Retinal pigment epithelial cell (primary cell): ENCODE measurements at regions not wholly inside any gene's neighbourhood (a gene's known extent, or its start where the extent isn't known, plus 50 kb on each side); places are given as distances from the start of the nearest gene placed in this dataset.
"Not testable (repeated sequence)": the region's sequence is repeated elsewhere in the genome, so short reads cannot be mapped to it uniquely, and the experiment has no call there.

Experiments
- DNase-seq: peaks from one replicate; pipeline ENCODE4 v3.0.0-alpha.2; 2010; ENCODE audit warnings: low read depth
- H3K4me3 ChIP-seq: 2 replicates; pipeline ENCODE4 v1.5.1; 2011; ENCODE audit warnings: mild to moderate bottlenecking, low read length, control low read depth, moderate library complexity
- TF ChIP-seq, protein P1 (sequence below): conservative IDR thresholded peaks from 2 replicates; pipeline ENCODE4 v1.5.1; 2011; ENCODE audit warnings: low read depth, low read length, control low read depth, inconsistent platforms

- not testable (repeated sequence) for DNase-seq, H3K4me3 ChIP-seq
These were observed 68.7 kb downstream of the PRKAB2 start for GRCh38 chr1:147103416-147104155.

DNA sequence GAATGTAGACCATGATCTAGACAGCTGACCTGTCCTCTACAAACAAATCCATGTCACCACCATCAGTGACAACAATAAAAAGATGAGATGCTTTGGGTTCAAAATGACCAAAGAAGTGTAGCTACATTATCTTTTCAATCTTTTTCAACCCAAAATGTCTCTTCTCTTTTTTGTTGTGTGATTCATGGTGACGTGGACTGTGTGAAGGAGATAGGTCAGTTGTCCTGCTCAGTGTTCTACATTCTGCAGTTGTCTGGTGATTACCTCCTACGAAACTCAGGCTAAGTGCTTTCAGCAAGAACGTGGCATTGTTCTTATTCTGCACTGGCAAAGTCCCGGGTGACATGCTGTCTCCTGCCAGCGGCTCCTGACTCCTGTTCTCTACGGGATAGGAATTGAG, 73.1 kb downstream of the PRKAB2 start:
- TF ChIP-seq, protein P1, sequence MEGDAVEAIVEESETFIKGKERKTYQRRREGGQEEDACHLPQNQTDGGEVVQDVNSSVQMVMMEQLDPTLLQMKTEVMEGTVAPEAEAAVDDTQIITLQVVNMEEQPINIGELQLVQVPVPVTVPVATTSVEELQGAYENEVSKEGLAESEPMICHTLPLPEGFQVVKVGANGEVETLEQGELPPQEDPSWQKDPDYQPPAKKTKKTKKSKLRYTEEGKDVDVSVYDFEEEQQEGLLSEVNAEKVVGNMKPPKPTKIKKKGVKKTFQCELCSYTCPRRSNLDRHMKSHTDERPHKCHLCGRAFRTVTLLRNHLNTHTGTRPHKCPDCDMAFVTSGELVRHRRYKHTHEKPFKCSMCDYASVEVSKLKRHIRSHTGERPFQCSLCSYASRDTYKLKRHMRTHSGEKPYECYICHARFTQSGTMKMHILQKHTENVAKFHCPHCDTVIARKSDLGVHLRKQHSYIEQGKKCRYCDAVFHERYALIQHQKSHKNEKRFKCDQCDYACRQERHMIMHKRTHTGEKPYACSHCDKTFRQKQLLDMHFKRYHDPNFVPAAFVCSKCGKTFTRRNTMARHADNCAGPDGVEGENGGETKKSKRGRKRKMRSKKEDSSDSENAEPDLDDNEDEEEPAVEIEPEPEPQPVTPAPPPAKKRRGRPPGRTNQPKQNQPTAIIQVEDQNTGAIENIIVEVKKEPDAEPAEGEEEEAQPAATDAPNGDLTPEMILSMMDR, result no peak
- DNase-seq, result no peak
- H3K4me3 ChIP-seq, result no peak overlapping the region

DNA sequence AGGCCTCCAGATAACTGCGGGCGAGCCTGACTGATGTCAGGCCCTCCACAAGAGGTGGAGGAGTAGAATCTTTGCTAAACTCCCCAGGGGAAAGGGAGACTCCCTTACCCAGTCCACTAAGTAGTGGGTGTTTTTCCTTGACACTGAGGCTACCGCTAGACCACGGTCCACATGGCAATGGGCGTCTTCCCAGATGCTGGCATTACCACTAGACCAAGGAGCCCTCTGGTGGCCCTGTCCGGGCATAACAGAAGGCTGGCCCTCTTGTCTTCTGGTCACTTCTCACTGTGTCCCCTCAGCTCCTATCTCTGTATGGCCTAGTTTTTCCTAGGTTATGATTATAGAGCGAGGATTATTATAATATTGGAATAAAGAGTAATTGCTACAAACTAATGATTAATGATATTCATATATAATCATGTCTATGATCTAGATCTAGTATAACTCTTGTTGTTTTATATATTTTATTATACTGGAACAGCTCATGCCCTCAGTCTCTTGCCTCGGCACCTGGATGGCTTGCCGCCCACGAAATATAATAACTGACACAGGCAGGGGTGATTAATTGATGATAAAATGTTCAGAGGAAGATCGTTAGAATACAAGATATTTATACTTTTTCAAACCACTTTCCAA, 73.8 kb downstream of the PRKAB2 start:
- H3K4me3 ChIP-seq, DNase-seq: not testable (repeated sequence)
- TF ChIP-seq, protein P1, result peak; percentile 45

GRCh38 chr1:147095691-147096090, 76.6 kb downstream of the PRKAB2 start:
- TF ChIP-seq, protein P1, result no peak
- no peak for DNase-seq
- no peak overlapping the region for H3K4me3 ChIP-seq

DNA sequence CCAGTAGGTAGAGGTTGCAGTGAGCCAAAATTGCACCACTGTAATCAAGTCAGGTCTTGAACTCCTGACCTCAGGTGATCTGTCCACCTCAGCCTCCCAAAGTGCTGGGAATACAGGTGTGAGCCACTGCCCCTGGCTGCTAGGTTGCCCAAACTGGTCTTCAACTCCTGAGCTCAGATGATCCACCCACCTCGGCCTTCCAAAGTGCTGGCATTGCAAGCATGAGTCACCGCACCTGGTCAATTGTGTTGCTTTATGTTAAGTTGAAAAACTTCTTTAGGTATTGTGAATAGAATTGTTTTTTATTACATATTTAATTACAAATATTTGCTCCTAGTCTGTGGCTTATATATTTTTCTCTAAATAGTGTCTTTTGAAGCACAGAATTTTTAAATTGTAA, 80.5 kb downstream of the PRKAB2 start:
- no peak for DNase-seq
- H3K4me3 ChIP-seq, result no peak overlapping the region
- TF ChIP-seq, protein P1, result no peak

- H3K4me3 ChIP-seq, result no peak overlapping the region
- DNase-seq, result no peak
- TF ChIP-seq, protein P1, result no peak
These were observed 82.8 kb downstream of the PRKAB2 start for GRCh38 chr1:147089457-147089856.

DNA sequence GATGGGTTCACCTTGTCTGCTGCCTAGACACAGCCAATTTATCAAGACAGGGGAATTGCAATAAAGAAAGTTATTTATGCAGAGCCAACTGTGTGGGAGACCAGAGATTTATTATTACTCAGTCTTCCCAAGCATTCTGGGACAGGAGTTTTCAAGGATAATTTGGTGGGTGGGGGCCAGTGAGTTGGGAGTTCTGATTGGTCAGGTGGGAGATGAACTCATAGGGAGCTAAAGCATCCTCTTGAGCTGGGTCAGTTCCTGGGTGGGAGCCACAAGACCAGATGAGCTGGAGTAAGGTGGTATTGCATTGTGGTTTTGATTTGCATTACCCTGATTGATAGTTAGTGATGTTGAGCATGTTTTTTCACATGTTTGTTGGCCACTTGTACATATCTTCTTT, 86.1 kb downstream of the PRKAB2 start:
- no peak overlapping the region for H3K4me3 ChIP-seq
- no peak for DNase-seq
- TF ChIP-seq, protein P1, result no peak
